ENCODE measurements at regions not wholly inside any gene's neighbourhood (a gene's known extent, or its start where the extent isn't known, plus 50 kb on each side); places are given as distances from the start of the nearest gene placed in this dataset.

- no peaks in the 10 kb centered on the region for H4K20me1 ChIP-seq (ENCODE audit: insufficient read depth, low read length)
- H3K4me3 ChIP-seq (ENCODE audit: insufficient read depth, low read depth, low read length): no peak overlapping the region
- TF ChIP-seq EZH2 (IDR thresholded peaks at IDR 0.05; ENCODE audit: insufficient read depth, low read length) (no peak), CTCF (IDR thresholded peaks at IDR 0.05; ENCODE audit: insufficient read depth, low read depth, low read length) (no peak)
- H3K9me3 ChIP-seq (ENCODE audit: insufficient read depth, low read depth, low read length): no peaks in the 10 kb centered on the region
- no peaks in the 10 kb centered on the region for H3K79me2 ChIP-seq (ENCODE audit: insufficient read depth, low read length)
- no peaks in the 10 kb centered on the region for H3K36me3 ChIP-seq (ENCODE audit: insufficient read depth, low read length)
- no peak overlapping the region for H3K4me2 ChIP-seq (ENCODE audit: low read length)
- Mint-ChIP-seq H3K27me3 (ENCODE audit: low read depth, unreplicated experiment) (peaks cover 10% of the 10 kb centered on the region), H3K4me3 (ENCODE audit: unreplicated experiment) (no peak overlapping the region), H3K27ac (ENCODE audit: unreplicated experiment) (no peak overlapping the region), H3K9me3 (ENCODE audit: unreplicated experiment) (no peaks in the 10 kb centered on the region), H3K36me3 (ENCODE audit: low read depth, unreplicated experiment) (no peaks in the 10 kb centered on the region), H3K4me1 (ENCODE audit: low read depth, unreplicated experiment) (peaks cover 4% of the 10 kb centered on the region)
- no peak for DNase-seq (ENCODE audit: low read depth)
- FAIRE-seq: no peak
- no peaks in the 10 kb centered on the region for H3K27me3 ChIP-seq (ENCODE audit: insufficient read depth, low read length)
- no peak overlapping the region for H3K9ac ChIP-seq (ENCODE audit: low read length)
- H3K27ac ChIP-seq (ENCODE audit: low read depth, low read length): no peak overlapping the region
- H2AFZ ChIP-seq (ENCODE audit: low read depth, low read length): no peak overlapping the region
- H3K4me1 ChIP-seq (ENCODE audit: insufficient read depth, low read length): peaks cover 13% of the 10 kb centered on the region
Observed at GRCh38 chr5:38723426-38723825, 122.4 kb upstream of the OSMR start.

- H4K20me1 ChIP-seq (ENCODE audit: insufficient read depth, low read length): no peaks in the 10 kb centered on the region
- H3K9me3 Mint-ChIP-seq (ENCODE audit: unreplicated experiment): no peaks in the 10 kb centered on the region
- H3K79me2 ChIP-seq (ENCODE audit: insufficient read depth, low read length): no peaks in the 10 kb centered on the region
- peaks cover 10% of the 10 kb centered on the region for H3K27me3 Mint-ChIP-seq (ENCODE audit: low read depth, unreplicated experiment)
- no peaks in the 10 kb centered on the region for H3K36me3 ChIP-seq (ENCODE audit: insufficient read depth, low read length)
- TF ChIP-seq CTCF (IDR thresholded peaks at IDR 0.05; ENCODE audit: insufficient read depth, low read depth, low read length) (no peak), EZH2 (IDR thresholded peaks at IDR 0.05; ENCODE audit: insufficient read depth, low read length) (no peak)
- FAIRE-seq (no peak), DNase-seq (ENCODE audit: low read depth) (peak; percentile 59)
- peaks cover 4% of the 10 kb centered on the region for H3K4me1 Mint-ChIP-seq (ENCODE audit: low read depth, unreplicated experiment)
- H2AFZ ChIP-seq (ENCODE audit: low read depth, low read length): no peak overlapping the region
- no peak overlapping the region for H3K27ac ChIP-seq (ENCODE audit: low read depth, low read length)
- peaks cover 11% of the 10 kb centered on the region for H3K4me1 ChIP-seq (ENCODE audit: insufficient read depth, low read length)
- H3K27ac Mint-ChIP-seq (ENCODE audit: unreplicated experiment): no peak overlapping the region
- no peak overlapping the region for H3K4me3 Mint-ChIP-seq (ENCODE audit: unreplicated experiment)
- H3K9ac ChIP-seq (ENCODE audit: low read length): no peak overlapping the region
- no peaks in the 10 kb centered on the region for H3K27me3 ChIP-seq (ENCODE audit: insufficient read depth, low read length)
- no peaks in the 10 kb centered on the region for H3K36me3 Mint-ChIP-seq (ENCODE audit: low read depth, unreplicated experiment)
- H3K9me3 ChIP-seq (ENCODE audit: insufficient read depth, low read depth, low read length): no peaks in the 10 kb centered on the region
- no peak overlapping the region for H3K4me3 ChIP-seq (ENCODE audit: insufficient read depth, low read depth, low read length)
- H3K4me2 ChIP-seq (ENCODE audit: low read length): peak overlapping the region; percentile 28
Observed at GRCh38 chr5:38724301-38725030, 121.3 kb upstream of the OSMR start.

- Mint-ChIP-seq H3K4me3 (ENCODE audit: unreplicated experiment) (no peak overlapping the region), H3K9me3 (ENCODE audit: unreplicated experiment) (no peaks in the 10 kb centered on the region), H3K27me3 (ENCODE audit: low read depth, unreplicated experiment) (peaks cover 10% of the 10 kb centered on the region), H3K27ac (ENCODE audit: unreplicated experiment) (no peak overlapping the region), H3K4me1 (ENCODE audit: low read depth, unreplicated experiment) (no peaks in the 10 kb centered on the region), H3K36me3 (ENCODE audit: low read depth, unreplicated experiment) (no peaks in the 10 kb centered on the region)
- no peak overlapping the region for H3K4me2 ChIP-seq (ENCODE audit: low read length)
- H3K36me3 ChIP-seq (ENCODE audit: insufficient read depth, low read length): no peaks in the 10 kb centered on the region
- DNase-seq (ENCODE audit: low read depth): no peak
- no peak for TF ChIP-seq EZH2 (IDR thresholded peaks at IDR 0.05; ENCODE audit: insufficient read depth, low read length)
- no peak for TF ChIP-seq CTCF (IDR thresholded peaks at IDR 0.05; ENCODE audit: insufficient read depth, low read depth, low read length)
- no peak overlapping the region for H3K4me3 ChIP-seq (ENCODE audit: insufficient read depth, low read depth, low read length)
- no peak overlapping the region for H3K27ac ChIP-seq (ENCODE audit: low read depth, low read length)
- no peaks in the 10 kb centered on the region for H3K79me2 ChIP-seq (ENCODE audit: insufficient read depth, low read length)
- H3K9me3 ChIP-seq (ENCODE audit: insufficient read depth, low read depth, low read length): no peaks in the 10 kb centered on the region
- H3K27me3 ChIP-seq (ENCODE audit: insufficient read depth, low read length): no peaks in the 10 kb centered on the region
- H3K4me1 ChIP-seq (ENCODE audit: insufficient read depth, low read length): peaks cover 11% of the 10 kb centered on the region
- FAIRE-seq: no peak
- H2AFZ ChIP-seq (ENCODE audit: low read depth, low read length): no peak overlapping the region
- H4K20me1 ChIP-seq (ENCODE audit: insufficient read depth, low read length): no peaks in the 10 kb centered on the region
- H3K9ac ChIP-seq (ENCODE audit: low read length): no peak overlapping the region
Observed at GRCh38 chr5:38725371-38725865, 120.4 kb upstream of the OSMR start.

Measured in astrocyte (in vitro differentiated cells and primary cell).